ENCODE measurements at regions not wholly inside any gene's neighbourhood (a gene's known extent, or its start where the extent isn't known, plus 50 kb on each side); places are given as distances from the start of the nearest gene placed in this dataset.

DNA sequence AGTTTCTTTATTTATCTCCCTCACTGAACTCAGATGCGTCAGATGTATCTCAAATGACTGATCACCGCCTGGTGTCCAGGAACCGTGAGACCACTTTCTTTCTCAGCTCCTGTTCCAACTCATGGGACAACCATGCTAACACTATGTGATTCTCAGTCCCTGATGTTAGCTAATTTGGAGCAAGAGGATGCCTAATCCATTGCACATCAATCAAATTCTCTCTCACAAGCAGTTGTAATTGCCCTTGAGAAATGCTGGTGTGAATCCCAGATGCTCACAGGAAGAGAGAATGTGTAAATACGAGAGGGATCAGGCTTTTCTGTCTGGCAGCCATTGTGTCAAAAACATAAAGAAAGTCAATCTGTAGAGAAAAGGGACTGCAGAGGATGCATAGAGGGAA, 134.9 kb downstream of the WSCD1 start:
- no peaks in the 10 kb centered on the region; a peak in 1 of 5 replicates for H3K27me3 ChIP-seq (ENCODE audit: control insufficient read depth in 2 of 2, insufficient read depth in 2 of 2, low read length in 2 of 2)
- in situ Hi-C loops (cut with MboI) = no loop called here
- CTCF ChIA-PET (ENCODE audit: low intra/inter-chr PET ratio) = no interaction called here

More for the DNA sequence above, 134.9 kb downstream of the WSCD1 start:
- FAIRE-seq (no peak), ATAC-seq (no peak), DNase-seq (ENCODE audit: extremely low read depth in 1 of 4, low spot score in 3 of 4) (no peak)
- H3K4me1 ChIP-seq (replicated peaks in 1 of 2; ENCODE audit: control insufficient read depth in 2 of 2, insufficient read depth in 2 of 2, low read length in 2 of 2) = no peaks in the 10 kb centered on the region
- no peak overlapping the region for H3K4me3 ChIP-seq
- H3K36me3 ChIP-seq (ENCODE audit: control insufficient read depth, insufficient read depth, low read length) = no peaks in the 10 kb centered on the region
- intact Hi-C loops (cut with micrococcal nuclease) = no loop called here
- H2AFZ ChIP-seq (ENCODE audit: low read depth, low read length) = no peak overlapping the region
- POLR2A ChIA-PET = interaction anchor here (0.6 kb wide), 1 partner anchor 952 kb away, joined by 3 read pairs; no protein-coding TSS in a partner anchor
- H3K9me3 ChIP-seq (replicated peaks; ENCODE audit: control insufficient read depth, insufficient read depth, low read depth, low read length) = no peaks in the 10 kb centered on the region
- H3K9me1 ChIP-seq (ENCODE audit: control insufficient read depth, insufficient read depth, low read length) = no peaks in the 10 kb centered on the region
- no peaks in the 10 kb centered on the region for H3K79me2 ChIP-seq (ENCODE audit: control insufficient read depth, insufficient read depth, low read length)
- 0% methylated on average over 4 of the region's 4 CpGs for WGBS (ENCODE audit: insufficient coverage, low coverage, missing lambda C conversion rate)
- no peak for TF ChIP-seq RBM34 (IDR thresholded peaks at IDR 0.05; ENCODE audit: borderline replicate concordance, insufficient read depth, low read length)
- TF ChIP-seq ETV1 (tag; conservative IDR thresholded peaks at IDR 0.05; ENCODE audit: low read depth) = no peak
- TF ChIP-seq, protein P1, sequence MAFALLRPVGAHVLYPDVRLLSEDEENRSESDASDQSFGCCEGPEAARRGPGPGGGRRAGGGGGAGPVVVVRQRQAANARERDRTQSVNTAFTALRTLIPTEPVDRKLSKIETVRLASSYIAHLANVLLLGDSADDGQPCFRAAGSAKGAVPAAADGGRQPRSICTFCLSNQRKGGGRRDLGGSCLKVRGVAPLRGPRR (CRISPR knock-in tag; IDR thresholded peaks at IDR 0.05) = no peak
- TF ChIP-seq, protein P2, sequence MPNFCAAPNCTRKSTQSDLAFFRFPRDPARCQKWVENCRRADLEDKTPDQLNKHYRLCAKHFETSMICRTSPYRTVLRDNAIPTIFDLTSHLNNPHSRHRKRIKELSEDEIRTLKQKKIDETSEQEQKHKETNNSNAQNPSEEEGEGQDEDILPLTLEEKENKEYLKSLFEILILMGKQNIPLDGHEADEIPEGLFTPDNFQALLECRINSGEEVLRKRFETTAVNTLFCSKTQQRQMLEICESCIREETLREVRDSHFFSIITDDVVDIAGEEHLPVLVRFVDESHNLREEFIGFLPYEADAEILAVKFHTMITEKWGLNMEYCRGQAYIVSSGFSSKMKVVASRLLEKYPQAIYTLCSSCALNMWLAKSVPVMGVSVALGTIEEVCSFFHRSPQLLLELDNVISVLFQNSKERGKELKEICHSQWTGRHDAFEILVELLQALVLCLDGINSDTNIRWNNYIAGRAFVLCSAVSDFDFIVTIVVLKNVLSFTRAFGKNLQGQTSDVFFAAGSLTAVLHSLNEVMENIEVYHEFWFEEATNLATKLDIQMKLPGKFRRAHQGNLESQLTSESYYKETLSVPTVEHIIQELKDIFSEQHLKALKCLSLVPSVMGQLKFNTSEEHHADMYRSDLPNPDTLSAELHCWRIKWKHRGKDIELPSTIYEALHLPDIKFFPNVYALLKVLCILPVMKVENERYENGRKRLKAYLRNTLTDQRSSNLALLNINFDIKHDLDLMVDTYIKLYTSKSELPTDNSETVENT (CRISPR knock-in tag; IDR thresholded peaks at IDR 0.05) = no peak
- TF ChIP-seq, protein P3, sequence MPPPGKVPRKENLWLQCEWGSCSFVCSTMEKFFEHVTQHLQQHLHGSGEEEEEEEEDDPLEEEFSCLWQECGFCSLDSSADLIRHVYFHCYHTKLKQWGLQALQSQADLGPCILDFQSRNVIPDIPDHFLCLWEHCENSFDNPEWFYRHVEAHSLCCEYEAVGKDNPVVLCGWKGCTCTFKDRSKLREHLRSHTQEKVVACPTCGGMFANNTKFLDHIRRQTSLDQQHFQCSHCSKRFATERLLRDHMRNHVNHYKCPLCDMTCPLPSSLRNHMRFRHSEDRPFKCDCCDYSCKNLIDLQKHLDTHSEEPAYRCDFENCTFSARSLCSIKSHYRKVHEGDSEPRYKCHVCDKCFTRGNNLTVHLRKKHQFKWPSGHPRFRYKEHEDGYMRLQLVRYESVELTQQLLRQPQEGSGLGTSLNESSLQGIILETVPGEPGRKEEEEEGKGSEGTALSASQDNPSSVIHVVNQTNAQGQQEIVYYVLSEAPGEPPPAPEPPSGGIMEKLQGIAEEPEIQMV (tag; conservative IDR thresholded peaks at IDR 0.05; ENCODE audit: low read depth) = no peak
- no peak for TF ChIP-seq ZNF384 (IDR thresholded peaks at IDR 0.05; ENCODE audit: low read depth, low read length)
- TF ChIP-seq SAFB2 (IDR thresholded peaks at IDR 0.05; ENCODE audit: borderline replicate concordance, low read depth, low read length, severe bottlenecking) = no peak
- TF ChIP-seq XRCC5 (IDR thresholded peaks at IDR 0.05; ENCODE audit: low read depth, low read length) = no peak
- TF ChIP-seq ARNT (IDR thresholded peaks at IDR 0.05) = no peak
- no peak for TF ChIP-seq BCL6 (CRISPR knock-in tag; IDR thresholded peaks at IDR 0.05)
- TF ChIP-seq ZNF175 (CRISPR knock-in tag; IDR thresholded peaks at IDR 0.05; ENCODE audit: low read depth) = no peak
- no peak for TF ChIP-seq FOXJ3 (CRISPR knock-in tag; IDR thresholded peaks at IDR 0.05)
- TF ChIP-seq JUNB (CRISPR knock-in tag; conservative IDR thresholded peaks at IDR 0.05) = no peak
- TF ChIP-seq TAF7 (tag; IDR thresholded peaks at IDR 0.05) = no peak
- TF ChIP-seq RNF2 (IDR thresholded peaks at IDR 0.05) = no peak
- TF ChIP-seq, protein P4, sequence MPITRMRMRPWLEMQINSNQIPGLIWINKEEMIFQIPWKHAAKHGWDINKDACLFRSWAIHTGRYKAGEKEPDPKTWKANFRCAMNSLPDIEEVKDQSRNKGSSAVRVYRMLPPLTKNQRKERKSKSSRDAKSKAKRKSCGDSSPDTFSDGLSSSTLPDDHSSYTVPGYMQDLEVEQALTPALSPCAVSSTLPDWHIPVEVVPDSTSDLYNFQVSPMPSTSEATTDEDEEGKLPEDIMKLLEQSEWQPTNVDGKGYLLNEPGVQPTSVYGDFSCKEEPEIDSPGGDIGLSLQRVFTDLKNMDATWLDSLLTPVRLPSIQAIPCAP (CRISPR knock-in tag; IDR thresholded peaks at IDR 0.05; ENCODE audit: borderline replicate concordance) = no peak
- no peak for TF ChIP-seq CBFB (CRISPR knock-in tag; IDR thresholded peaks at IDR 0.05)
- TF ChIP-seq SMAD4 (CRISPR knock-in tag; conservative IDR thresholded peaks at IDR 0.05) = no peak
- no peak for TF ChIP-seq PTTG1 (tag; IDR thresholded peaks at IDR 0.05; ENCODE audit: low read depth)
- TF ChIP-seq HEY1 (CRISPR knock-in tag; IDR thresholded peaks at IDR 0.05; ENCODE audit: borderline replicate concordance) = no peak
- BruUV-seq (replicated peaks) = no TSS peak
- no peak overlapping the region for H3K4me2 ChIP-seq (ENCODE audit: insufficient read depth, low read length)
- H3K9ac ChIP-seq (ENCODE audit: insufficient read depth in 1 of 2, low read depth in 2 of 2, low read length in 2 of 2) = no peak overlapping the region
- no peaks in the 10 kb centered on the region for H4K20me1 ChIP-seq (replicated peaks; ENCODE audit: control insufficient read depth, insufficient read depth, low read length)
- H3K27ac ChIP-seq (ENCODE audit: extremely low read depth, low read depth, low read length) = no peak overlapping the region

Data from K562 (cell line).